ENCODE measurements at regions not wholly inside any gene's neighbourhood (a gene's known extent, or its start where the extent isn't known, plus 50 kb on each side); places are given as distances from the start of the nearest gene placed in this dataset.

- TF ChIP-seq YY1 (IDR thresholded peaks at IDR 0.05; ENCODE audit: insufficient read depth, insufficient read length) (no peak), ZNF274 (IDR thresholded peaks at IDR 0.05; ENCODE audit: low read depth, low read length) (no peak), SUZ12 (IDR thresholded peaks at IDR 0.05; ENCODE audit: extremely low read depth, insufficient read depth, insufficient read length) (no peak)
These were observed 75.3 kb upstream of the SERP2 start for GRCh38 chr13:44298314-44298713.
